Skeletal muscle tissue (tissue), 3 donors: ENCODE measurements at regions not wholly inside any gene's neighbourhood (a gene's known extent, or its start where the extent isn't known, plus 50 kb on each side); places are given as distances from the start of the nearest gene placed in this dataset.

Experiments
- H3K27ac ChIP-seq: one replicate; pipeline ENCODE4 v1.7.0; 2013; ENCODE audit warnings: mild to moderate bottlenecking, low read depth, low read length, inconsistent platforms
- H3K27me3 ChIP-seq, 3 donors: one replicate each; pipeline ENCODE4 v1.7.0; 2013; ENCODE audit warnings: low read length in 3 of 3; ENCODE audit not compliant: control insufficient read depth in 3 of 3, insufficient read depth in 3 of 3
- H3K36me3 ChIP-seq, 3 donors: one replicate each; pipeline ENCODE4 v1.7.0; 2013; ENCODE audit warnings: low read length in 3 of 3; ENCODE audit not compliant: control insufficient read depth in 3 of 3, insufficient read depth in 3 of 3
- H3K4me1 ChIP-seq, 3 donors: one replicate each; pipeline ENCODE4 v1.7.0; 2013; ENCODE audit warnings: low read length in 3 of 3, mild to moderate bottlenecking in 3 of 3; ENCODE audit not compliant: control insufficient read depth in 3 of 3, insufficient read depth in 3 of 3
- H3K4me3 ChIP-seq, 3 donors: one replicate each; pipeline ENCODE4 v1.7.0; 2013; ENCODE audit warnings: low read length in 3 of 3
- H3K9ac ChIP-seq, 3 donors: one replicate each; pipeline ENCODE4 v1.7.0; 2013; ENCODE audit warnings: low read length in 3 of 3, mild to moderate bottlenecking in 3 of 3, moderate library complexity in 2 of 3, low read depth in 1 of 3
- H3K9me3 ChIP-seq, 3 donors: one replicate each; pipeline ENCODE4 v1.7.0; 2013; ENCODE audit warnings: low read length in 3 of 3; ENCODE audit not compliant: control insufficient read depth in 3 of 3
- donor health status: Osteomylitis.

GRCh38 chr2:128505575-128506526 is 187.2 kb upstream of the HS6ST1 start:
- Histone ChIP-seq H3K27ac (no peak overlapping the region), H3K9ac (no peak overlapping the region), H3K27me3 (no peaks in the 10 kb centered on the region), H3K4me1 (peaks cover 0 to 3% (median 0%) of the 10 kb centered on the region in 3 donors), H3K36me3 (no peaks in the 10 kb centered on the region), H3K9me3 (no peaks in the 10 kb centered on the region), H3K4me3 (no peak overlapping the region)

- Histone ChIP-seq H3K36me3 (no peaks in the 10 kb centered on the region), H3K9me3 (no peaks in the 10 kb centered on the region), H3K4me3 (no peak overlapping the region), H3K27ac (no peak overlapping the region), H3K9ac (no peak overlapping the region), H3K27me3 (no peaks in the 10 kb centered on the region), H3K4me1 (peaks cover 0 to 3% (median 0%) of the 10 kb centered on the region in 3 donors)
Observed at GRCh38 chr2:128506534-128506933, 187.9 kb upstream of the HS6ST1 start.

GRCh38 chr2:128510701-128511397 is 192.2 kb upstream of the HS6ST1 start:
- no peak overlapping the region for H3K4me3 ChIP-seq
- H3K9ac ChIP-seq = no peak overlapping the region
- no peaks in the 10 kb centered on the region for H3K36me3 ChIP-seq
- no peak overlapping the region for H3K27ac ChIP-seq
- no peaks in the 10 kb centered on the region for H3K9me3 ChIP-seq
- H3K4me1 ChIP-seq = peaks cover 0 to under 1% (median 0%) of the 10 kb centered on the region in 3 donors
- no peaks in the 10 kb centered on the region for H3K27me3 ChIP-seq

GRCh38 chr2:128511731-128512378 is 193.2 kb upstream of the HS6ST1 start:
- no peak overlapping the region for H3K27ac ChIP-seq
- no peaks in the 10 kb centered on the region for H3K36me3 ChIP-seq
- no peak overlapping the region for H3K9ac ChIP-seq
- no peaks in the 10 kb centered on the region for H3K27me3 ChIP-seq
- H3K4me1 ChIP-seq = no peaks in the 10 kb centered on the region
- H3K9me3 ChIP-seq = no peaks in the 10 kb centered on the region
- no peak overlapping the region for H3K4me3 ChIP-seq

GRCh38 chr2:128512379-128513115 is 193.9 kb upstream of the HS6ST1 start:
- Histone ChIP-seq H3K27ac (no peak overlapping the region), H3K4me3 (no peak overlapping the region), H3K4me1 (no peaks in the 10 kb centered on the region), H3K9ac (no peak overlapping the region), H3K27me3 (no peaks in the 10 kb centered on the region), H3K9me3 (no peaks in the 10 kb centered on the region), H3K36me3 (no peaks in the 10 kb centered on the region)

- H3K9me3 ChIP-seq = no peaks in the 10 kb centered on the region
- H3K4me3 ChIP-seq = no peak overlapping the region
- no peak overlapping the region for H3K27ac ChIP-seq
- H3K36me3 ChIP-seq = no peaks in the 10 kb centered on the region
- no peak overlapping the region for H3K9ac ChIP-seq
- no peaks in the 10 kb centered on the region for H3K27me3 ChIP-seq
- H3K4me1 ChIP-seq = no peaks in the 10 kb centered on the region
Observed at GRCh38 chr2:128513116-128513960, 194.7 kb upstream of the HS6ST1 start.

GRCh38 chr2:128513961-128514283 is 195.3 kb upstream of the HS6ST1 start:
- Histone ChIP-seq H3K9ac (no peak overlapping the region), H3K36me3 (no peaks in the 10 kb centered on the region), H3K4me3 (no peak overlapping the region), H3K27me3 (no peaks in the 10 kb centered on the region), H3K9me3 (no peaks in the 10 kb centered on the region), H3K4me1 (no peaks in the 10 kb centered on the region), H3K27ac (no peak overlapping the region)

- Histone ChIP-seq H3K4me3 (no peak overlapping the region), H3K4me1 (no peaks in the 10 kb centered on the region), H3K9me3 (no peaks in the 10 kb centered on the region), H3K27me3 (no peaks in the 10 kb centered on the region), H3K27ac (no peak overlapping the region), H3K9ac (no peak overlapping the region), H3K36me3 (no peaks in the 10 kb centered on the region)
Observed at GRCh38 chr2:128514555-128514955, 195.9 kb upstream of the HS6ST1 start.

- no peak overlapping the region for H3K4me3 ChIP-seq
- H3K9me3 ChIP-seq = no peaks in the 10 kb centered on the region
- no peaks in the 10 kb centered on the region for H3K36me3 ChIP-seq
- no peaks in the 10 kb centered on the region for H3K27me3 ChIP-seq
- H3K4me1 ChIP-seq = no peaks in the 10 kb centered on the region
- no peak overlapping the region for H3K9ac ChIP-seq
- no peak overlapping the region for H3K27ac ChIP-seq
Observed at GRCh38 chr2:128516938-128517337, 198.3 kb upstream of the HS6ST1 start.
